CD4-positive, alpha-beta T cell (primary cell): ENCODE measurements at regions not wholly inside any gene's neighbourhood (a gene's known extent, or its start where the extent isn't known, plus 50 kb on each side); places are given as distances from the start of the nearest gene placed in this dataset.

Experiments
- ATAC-seq: fragments of 200-7000 bp; cut with Tn5 transposase; one replicate; pipeline ENCODE4 v1.10.0; 2022; ENCODE audit warnings: mild to moderate bottlenecking; ENCODE audit not compliant: poor library complexity
- CTCF ChIA-PET: fragments of 350-600 bp; sonication (Branson Sonifier 250); formaldehyde crosslinking; loops from one replicate; lab custom pipeline; 2021; ENCODE audit warnings: antibody characterized with exemption, inconsistent platforms; lab: Charles Lee
- POLR2A ChIA-PET: fragments of 350-600 bp; sonication (Branson Sonifier 250); formaldehyde crosslinking; loops from one replicate; lab custom pipeline; 2021; ENCODE audit warnings: antibody characterized with exemption, inconsistent platforms; lab: Charles Lee
- DNase-seq, 14 experiments: peaks; one replicate each; pipeline ENCODE4 v3.0.0-alpha.2; 2013 to 2020; ENCODE audit warnings: mixed read lengths in 2 of 14
- H3K27ac ChIP-seq, 2 donors: one replicate each; pipeline versions ENCODE4 v1.5.1 to v1.7.0; 2013; ENCODE audit warnings: low read length in 2 of 2, low read depth in 1 of 2, mild to moderate bottlenecking in 1 of 2
- H3K27me3 ChIP-seq, 2 experiments: 1 replicate in 1 of 2; 2 replicates in 1 of 2; pipeline versions ENCODE4 v1.6.1 to v1.7.0; 2013; ENCODE audit warnings: low read length in 2 of 2, control low read depth in 1 of 2, mild to moderate bottlenecking in 1 of 2, moderate library complexity in 1 of 2; ENCODE audit not compliant: insufficient read depth in 2 of 2, control insufficient read depth in 1 of 2
- H3K36me3 ChIP-seq: one replicate; pipeline ENCODE4 v1.6.1; 2013; ENCODE audit warnings: low read length, control low read depth; ENCODE audit not compliant: insufficient read depth
- H3K4me1 ChIP-seq: one replicate; pipeline ENCODE4 v1.6.1; 2013; ENCODE audit warnings: low read length, control low read depth; ENCODE audit not compliant: insufficient read depth
- H3K4me3 ChIP-seq: one replicate; pipeline ENCODE4 v1.5.1; 2013; ENCODE audit warnings: mild to moderate bottlenecking, low read length, moderate library complexity
- H3K9me3 ChIP-seq, 2 experiments: 1 replicate in 1 of 2; 2 replicates in 1 of 2; pipeline versions ENCODE4 v1.6.1 to v1.7.0; 2013; ENCODE audit warnings: low read length in 2 of 2, mild to moderate bottlenecking in 2 of 2, control low read depth in 1 of 2, moderate library complexity in 1 of 2; ENCODE audit not compliant: control insufficient read depth in 1 of 2, insufficient read depth in 1 of 2
- H3K27ac Mint-ChIP-seq: one replicate; pipeline ENCODE4 v1.8.0; 2020; ENCODE audit warnings: mixed read lengths
- H3K27me3 Mint-ChIP-seq: one replicate; pipeline ENCODE4 v1.8.0; 2021; ENCODE audit warnings: mixed read lengths
- H3K36me3 Mint-ChIP-seq: one replicate; pipeline ENCODE4 v1.8.0; 2021; ENCODE audit warnings: low read depth, mixed read lengths
- H3K4me1 Mint-ChIP-seq: one replicate; pipeline ENCODE4 v1.8.0; 2021; ENCODE audit warnings: low read depth, mixed read lengths
- H3K4me3 Mint-ChIP-seq: one replicate; pipeline ENCODE4 v1.8.0; 2020; ENCODE audit warnings: mild to moderate bottlenecking, mixed read lengths
- H3K9me3 Mint-ChIP-seq: one replicate; pipeline ENCODE4 v1.8.0; 2020; ENCODE audit warnings: mixed read lengths
- CTCF ChIP-seq: fragments of 200-600 bp; IDR thresholded peaks from one replicate; pipeline ENCODE4 v1.8.0; 2022; ENCODE audit warnings: antibody characterized with exemption, mild to moderate bottlenecking
- intact Hi-C, 2 experiments: fragments of 100-400 bp; cut with DNase I in 1 of 2; cut with micrococcal nuclease in 1 of 2; formaldehyde crosslinking; loops; one replicate each; pipeline versions ENCODE4 v1.15.1 to v1.9.0; 2023 to 2025; cut with DNase I, micrococcal nuclease

GRCh38 chr18:38473535-38473934 lies 907.9 kb upstream of the CELF4 start:
- Mint-ChIP-seq H3K36me3 (no peaks in the 10 kb centered on the region), H3K27ac (no peak overlapping the region), H3K4me3 (no peak overlapping the region), H3K9me3 (peaks cover 2% of the 10 kb centered on the region), H3K27me3 (no peaks in the 10 kb centered on the region), H3K4me1 (no peaks in the 10 kb centered on the region)
- no peaks in the 10 kb centered on the region for H3K27me3 ChIP-seq
- intact Hi-C loops, result no loop called here
- no peak for ATAC-seq
- H3K27ac ChIP-seq, result no peak overlapping the region
- no peak for TF ChIP-seq CTCF
- ChIA-PET POLR2A (no interaction called here), CTCF (no interaction called here)
- no peaks in the 10 kb centered on the region for H3K4me1 ChIP-seq
- DNase-seq, result no peak
- H3K4me3 ChIP-seq, result no peak overlapping the region
- H3K9me3 ChIP-seq, result no peaks in the 10 kb centered on the region
- no peaks in the 10 kb centered on the region for H3K36me3 ChIP-seq

- ATAC-seq (no peak), DNase-seq (no peak)
- H3K4me3 ChIP-seq, result no peak overlapping the region
- Mint-ChIP-seq H3K36me3 (no peaks in the 10 kb centered on the region), H3K9me3 (peaks cover 2% of the 10 kb centered on the region), H3K4me3 (no peak overlapping the region), H3K4me1 (no peaks in the 10 kb centered on the region), H3K27ac (no peak overlapping the region), H3K27me3 (no peaks in the 10 kb centered on the region)
- intact Hi-C loops, result no loop called here
- H3K27me3 ChIP-seq, result no peaks in the 10 kb centered on the region
- CTCF ChIA-PET, result no interaction called here
- no peaks in the 10 kb centered on the region for H3K4me1 ChIP-seq
- no peaks in the 10 kb centered on the region for H3K9me3 ChIP-seq
- TF ChIP-seq CTCF, result no peak
- H3K27ac ChIP-seq, result no peak overlapping the region
- H3K36me3 ChIP-seq, result no peaks in the 10 kb centered on the region
- POLR2A ChIA-PET, result no interaction called here
These were observed 904.8 kb upstream of the CELF4 start for GRCh38 chr18:38470421-38470820.

- no peak for TF ChIP-seq CTCF
- intact Hi-C loops, result no loop called here
- Histone ChIP-seq H3K9me3 (no peaks in the 10 kb centered on the region), H3K36me3 (no peaks in the 10 kb centered on the region), H3K4me3 (no peak overlapping the region), H3K27me3 (no peaks in the 10 kb centered on the region), H3K4me1 (no peaks in the 10 kb centered on the region), H3K27ac (no peak overlapping the region)
- no peaks in the 10 kb centered on the region for H3K4me1 Mint-ChIP-seq
- ChIA-PET CTCF (no interaction called here), POLR2A (no interaction called here)
- ATAC-seq, result no peak
- DNase-seq, result no peak
- no peak overlapping the region for H3K4me3 Mint-ChIP-seq
- no peaks in the 10 kb centered on the region for H3K36me3 Mint-ChIP-seq
- H3K9me3 Mint-ChIP-seq, result peaks cover 3% of the 10 kb centered on the region
- no peak overlapping the region for H3K27ac Mint-ChIP-seq
- H3K27me3 Mint-ChIP-seq, result no peaks in the 10 kb centered on the region
These were observed 900.8 kb upstream of the CELF4 start for GRCh38 chr18:38466426-38466825.
